ENCODE measurements at regions not wholly inside any gene's neighbourhood (a gene's known extent, or its start where the extent isn't known, plus 50 kb on each side); places are given as distances from the start of the nearest gene placed in this dataset.

GRCh38 chr18:76589866-76590265 is 94.8 kb upstream of the ZNF516 start:
- Mint-ChIP-seq H3K36me3 (no peaks in the 10 kb centered on the region), H3K27me3 (ENCODE audit: low read depth in 3 of 3) (peaks cover 6 to 21% (median 9%) of the 10 kb centered on the region in 3 donors), H3K9me3 (peaks cover 0 to 2% (median 0%) of the 10 kb centered on the region in 6 donors), H3K4me3 (no peak overlapping the region), H3K27ac (no peak overlapping the region), H3K4me1 (peaks cover 10 to 11% of the 10 kb centered on the region in 2 donors)
- DNase-seq = no peak

DNA sequence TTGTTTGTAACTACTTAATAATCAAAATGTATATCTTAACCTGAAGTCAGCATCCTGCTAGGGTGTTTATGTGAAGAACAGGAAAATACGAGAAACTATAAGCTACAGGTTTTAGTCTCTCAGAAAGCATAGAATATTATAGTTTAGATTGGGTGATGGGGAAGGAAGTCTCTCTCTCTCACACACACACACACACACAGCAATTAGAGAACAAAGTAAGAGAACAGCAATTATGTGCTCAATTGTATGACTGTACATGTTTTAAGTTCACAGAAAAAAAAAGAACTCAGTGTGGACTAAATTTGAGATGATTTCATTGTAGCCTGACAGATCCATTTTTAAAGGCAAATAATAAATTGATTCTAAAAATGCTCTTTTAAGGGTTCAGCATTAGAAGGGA is 94.3 kb upstream of the ZNF516 start:
- H3K27me3 Mint-ChIP-seq (ENCODE audit: low read depth in 3 of 3) = peaks cover 6 to 19% (median 6%) of the 10 kb centered on the region in 3 donors
- peaks cover 0 to 2% (median 0%) of the 10 kb centered on the region in 6 donors for H3K9me3 Mint-ChIP-seq
- H3K27ac Mint-ChIP-seq = peak overlapping the region in 1 of 6 donors; percentile 12
- peak overlapping the region; percentile 55 to 81 (median 73) for H3K4me3 Mint-ChIP-seq
- peaks cover 10 to 11% of the 10 kb centered on the region in 2 donors for H3K4me1 Mint-ChIP-seq
- no peaks in the 10 kb centered on the region for H3K36me3 Mint-ChIP-seq
- no peak for DNase-seq

DNA sequence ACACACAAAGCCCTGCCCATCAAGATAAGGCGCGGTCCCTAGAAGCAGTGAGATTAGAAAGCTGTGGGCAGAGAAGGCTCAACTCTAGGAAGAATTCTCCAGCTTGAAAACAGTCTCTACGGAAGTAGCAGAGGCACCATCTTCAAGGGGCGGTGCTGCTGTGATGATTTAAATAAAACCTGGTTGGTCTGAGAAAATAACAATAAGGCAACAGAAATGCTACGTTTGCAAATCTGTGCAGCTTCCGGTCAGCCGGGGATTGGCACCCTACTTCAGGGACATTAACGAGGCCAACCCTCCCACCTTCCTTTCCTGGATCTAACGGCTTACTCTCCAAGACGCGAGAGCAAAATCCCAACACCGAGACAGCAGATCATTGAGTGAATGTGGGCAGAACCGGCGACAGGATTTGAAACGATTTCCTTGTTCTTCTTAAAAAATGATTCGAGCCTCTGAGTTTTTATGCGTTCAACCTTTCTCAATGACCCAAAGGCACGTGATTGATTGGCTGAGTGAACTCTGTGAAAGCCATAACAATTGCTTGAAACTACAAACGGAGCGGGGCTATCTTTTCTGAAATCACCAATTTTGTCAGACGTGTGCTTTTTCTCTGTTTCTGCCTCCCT is 93.7 kb upstream of the ZNF516 start:
- Mint-ChIP-seq H3K4me3 (peak overlapping the region; percentile 55 to 81 (median 73)), H3K27ac (peak overlapping the region in 1 of 6 donors; percentile 12), H3K9me3 (peaks cover 0 to 2% (median 0%) of the 10 kb centered on the region in 6 donors), H3K4me1 (peaks cover 10 to 11% of the 10 kb centered on the region in 2 donors), H3K36me3 (no peaks in the 10 kb centered on the region), H3K27me3 (ENCODE audit: low read depth in 3 of 3) (peaks cover 6 to 14% (median 6%) of the 10 kb centered on the region in 3 donors)
- DNase-seq = no peak

- no peaks in the 10 kb centered on the region for H3K36me3 Mint-ChIP-seq
- no peak for DNase-seq
- H3K9me3 Mint-ChIP-seq = peaks cover 0 to 2% (median 0%) of the 10 kb centered on the region in 6 donors
- peaks cover 3 to 14% (median 8%) of the 10 kb centered on the region in 3 donors for H3K27me3 Mint-ChIP-seq (ENCODE audit: low read depth in 3 of 3)
- H3K27ac Mint-ChIP-seq = no peak overlapping the region
- H3K4me3 Mint-ChIP-seq = no peak overlapping the region
- H3K4me1 Mint-ChIP-seq = peaks cover 10 to 11% of the 10 kb centered on the region in 2 donors
These were observed 92.8 kb upstream of the ZNF516 start for GRCh38 chr18:76587879-76588271.

GRCh38 chr18:76587147-76587878 is 92.3 kb upstream of the ZNF516 start:
- H3K4me1 Mint-ChIP-seq = peaks cover 10 to 11% of the 10 kb centered on the region in 2 donors
- H3K9me3 Mint-ChIP-seq = peaks cover 0 to 2% (median 0%) of the 10 kb centered on the region in 6 donors
- no peak overlapping the region for H3K27ac Mint-ChIP-seq
- H3K27me3 Mint-ChIP-seq (ENCODE audit: low read depth in 3 of 3) = peaks cover 3 to 14% (median 8%) of the 10 kb centered on the region in 3 donors
- H3K36me3 Mint-ChIP-seq = no peaks in the 10 kb centered on the region
- no peak for DNase-seq
- H3K4me3 Mint-ChIP-seq = no peak overlapping the region

DNA sequence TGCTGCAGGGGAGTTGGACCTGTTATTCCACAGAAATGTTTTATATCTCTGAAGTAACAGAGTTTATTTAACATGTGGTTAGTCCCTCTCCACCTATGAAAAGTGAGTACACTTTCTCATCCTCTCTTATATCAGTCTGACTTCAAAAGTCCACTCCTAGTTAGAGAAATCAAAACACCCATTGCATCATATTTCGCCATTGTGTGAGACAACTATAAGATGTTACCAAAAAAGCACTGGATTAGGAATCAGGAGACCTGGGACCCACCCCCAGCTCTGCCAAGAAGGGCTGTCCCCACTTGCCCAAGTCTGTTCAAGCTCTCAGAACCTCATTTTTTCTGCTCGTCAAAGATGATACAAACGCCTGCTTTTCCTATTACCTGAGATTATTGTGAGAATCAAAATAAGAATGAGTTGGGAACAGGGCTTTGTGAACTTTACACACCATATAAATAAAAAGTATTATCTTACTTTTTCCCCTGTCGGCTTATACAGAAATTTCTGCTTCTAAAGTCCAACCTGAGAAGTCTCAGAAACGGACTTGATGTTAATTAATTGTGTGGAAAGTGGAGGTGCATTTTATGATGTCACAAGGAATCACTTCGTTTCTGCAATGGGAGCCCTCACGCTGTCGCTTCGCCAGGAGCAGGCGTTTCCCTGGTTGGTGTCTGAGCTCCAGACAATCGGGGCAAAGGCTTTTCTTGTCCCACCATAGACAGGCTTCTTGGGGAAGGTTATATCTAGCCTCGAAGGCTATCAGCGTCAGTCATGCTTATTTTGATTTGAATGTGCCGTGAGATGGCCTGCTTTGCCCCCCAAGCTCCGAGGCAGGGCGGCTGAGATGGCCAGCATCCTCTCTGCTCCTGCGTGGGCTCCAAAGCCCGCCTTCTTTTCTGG is 89.6 kb upstream of the ZNF516 start:
- H3K27me3 Mint-ChIP-seq (ENCODE audit: low read depth in 3 of 3) = peaks cover 0 to 15% (median 9%) of the 10 kb centered on the region in 3 donors
- no peaks in the 10 kb centered on the region for H3K36me3 Mint-ChIP-seq
- H3K9me3 Mint-ChIP-seq = no peaks in the 10 kb centered on the region
- H3K4me3 Mint-ChIP-seq = no peak overlapping the region
- H3K4me1 Mint-ChIP-seq = peaks cover 10 to 11% of the 10 kb centered on the region in 2 donors
- no peak for DNase-seq
- H3K27ac Mint-ChIP-seq = no peak overlapping the region

DNA sequence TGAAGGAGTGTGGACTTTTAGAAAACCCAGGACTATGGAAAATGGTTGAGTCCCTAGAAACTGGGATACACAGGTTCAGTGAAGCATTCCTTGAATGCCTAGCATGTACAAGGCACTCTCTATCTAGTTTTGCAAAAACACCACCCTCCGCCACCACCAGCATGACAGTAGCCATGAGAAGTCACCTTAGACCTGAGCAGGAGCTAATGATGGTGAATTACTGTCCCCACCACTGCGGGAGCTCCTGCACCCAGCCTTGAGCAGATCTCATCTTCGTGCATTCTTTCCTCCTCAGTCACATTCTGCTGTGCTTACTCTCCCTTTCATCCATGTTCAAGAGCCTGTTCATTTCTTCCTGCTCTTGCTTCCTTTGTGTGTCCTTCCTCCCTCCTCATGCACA is 86.2 kb upstream of the ZNF516 start:
- DNase-seq = no peak
- Mint-ChIP-seq H3K36me3 (no peaks in the 10 kb centered on the region), H3K9me3 (no peaks in the 10 kb centered on the region), H3K4me1 (no peaks in the 10 kb centered on the region), H3K4me3 (no peak overlapping the region), H3K27me3 (ENCODE audit: low read depth in 3 of 3) (peaks cover 0 to 8% (median 7%) of the 10 kb centered on the region in 3 donors), H3K27ac (no peak overlapping the region)

DNA sequence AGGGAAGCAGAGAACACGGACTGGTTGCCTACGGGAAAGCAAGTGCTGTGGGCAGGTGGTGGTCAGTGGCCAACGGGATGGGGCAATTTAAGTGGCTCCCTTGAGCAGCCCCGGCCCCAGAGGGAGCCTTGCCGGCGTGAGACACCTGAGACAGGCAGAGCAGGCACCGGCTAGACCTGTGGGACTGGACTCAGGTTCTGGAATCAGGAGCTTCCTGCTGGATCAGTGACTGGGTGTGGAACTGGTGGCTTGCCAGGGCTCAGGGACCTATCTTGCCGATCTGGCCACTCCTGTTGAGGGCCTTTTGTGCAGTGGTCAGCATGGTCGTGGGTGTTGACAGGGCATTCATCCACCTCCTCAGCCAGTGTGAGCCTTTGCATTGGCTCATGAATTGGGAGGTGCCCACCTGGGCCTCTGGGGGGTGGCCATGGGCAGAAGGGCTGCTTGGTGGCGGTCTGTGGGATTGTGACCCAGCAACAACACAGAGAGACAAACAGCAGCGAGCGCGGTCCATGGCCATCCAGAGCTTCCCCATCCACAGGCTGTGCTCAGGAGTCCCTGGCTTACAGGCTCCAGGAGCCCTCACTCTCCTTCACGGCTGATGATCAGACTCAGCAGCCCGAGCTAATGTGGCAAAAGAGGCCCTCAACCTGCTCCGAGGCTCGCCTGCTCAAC is 85.4 kb upstream of the ZNF516 start:
- Mint-ChIP-seq H3K27me3 (ENCODE audit: low read depth in 3 of 3) (peaks cover 0 to 11% (median 7%) of the 10 kb centered on the region in 3 donors), H3K4me1 (no peaks in the 10 kb centered on the region), H3K9me3 (no peaks in the 10 kb centered on the region), H3K36me3 (no peaks in the 10 kb centered on the region), H3K27ac (no peak overlapping the region), H3K4me3 (no peak overlapping the region)
- DNase-seq = no peak

GRCh38 chr18:76579301-76579695 is 84.3 kb upstream of the ZNF516 start:
- DNase-seq = no peak
- H3K27ac Mint-ChIP-seq = no peak overlapping the region

DNA sequence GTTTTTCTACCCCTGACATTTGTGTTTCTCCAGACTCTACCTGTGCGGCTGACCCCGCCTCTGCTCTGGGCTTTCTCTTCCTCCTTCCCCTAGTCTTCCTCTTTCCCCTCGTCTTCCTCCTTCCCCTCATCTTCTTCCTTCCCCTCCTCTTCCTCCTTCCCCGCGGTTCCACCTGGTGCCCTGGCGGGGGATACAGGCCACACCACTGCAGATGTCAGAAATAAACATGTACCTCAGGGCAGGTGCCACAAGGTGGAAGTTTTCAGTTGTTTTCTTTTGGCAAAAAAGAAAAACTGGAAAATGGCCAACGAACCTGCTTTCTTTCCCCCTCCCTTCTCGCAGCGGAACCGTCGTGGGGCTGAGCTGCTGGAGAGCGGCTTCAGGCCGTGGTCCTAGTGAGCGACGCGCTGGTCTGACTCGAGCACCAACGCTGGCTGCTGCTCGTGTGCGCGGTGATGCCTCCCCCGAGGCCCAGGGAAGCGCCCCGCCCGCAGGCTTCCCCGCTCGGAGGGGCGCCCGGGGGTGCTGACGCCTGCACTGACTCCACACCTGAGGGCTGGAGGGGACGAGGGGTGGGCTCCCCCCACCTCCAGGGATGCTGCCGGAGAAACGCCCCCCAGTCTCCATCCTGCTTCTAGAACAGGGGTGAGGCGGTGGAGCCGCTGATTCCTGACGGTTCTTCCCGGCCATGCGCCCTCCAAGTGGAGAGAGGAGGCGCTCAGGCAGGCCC is 83.7 kb upstream of the ZNF516 start:
- Mint-ChIP-seq H3K4me1 (no peaks in the 10 kb centered on the region), H3K27ac (no peak overlapping the region), H3K36me3 (no peaks in the 10 kb centered on the region), H3K27me3 (ENCODE audit: low read depth in 3 of 3) (peaks cover 0 to 11% (median 7%) of the 10 kb centered on the region in 3 donors), H3K4me3 (no peak overlapping the region), H3K9me3 (no peaks in the 10 kb centered on the region)
- no peak for DNase-seq

More at GRCh38 chr18:76579301-76579695, 84.3 kb upstream of the ZNF516 start:
- H3K4me3 Mint-ChIP-seq = no peak overlapping the region
- H3K27me3 Mint-ChIP-seq (ENCODE audit: low read depth in 3 of 3) = peaks cover 0 to 11% (median 7%) of the 10 kb centered on the region in 3 donors
- H3K9me3 Mint-ChIP-seq = no peaks in the 10 kb centered on the region
- H3K4me1 Mint-ChIP-seq = no peaks in the 10 kb centered on the region
- H3K36me3 Mint-ChIP-seq = no peaks in the 10 kb centered on the region

DNA sequence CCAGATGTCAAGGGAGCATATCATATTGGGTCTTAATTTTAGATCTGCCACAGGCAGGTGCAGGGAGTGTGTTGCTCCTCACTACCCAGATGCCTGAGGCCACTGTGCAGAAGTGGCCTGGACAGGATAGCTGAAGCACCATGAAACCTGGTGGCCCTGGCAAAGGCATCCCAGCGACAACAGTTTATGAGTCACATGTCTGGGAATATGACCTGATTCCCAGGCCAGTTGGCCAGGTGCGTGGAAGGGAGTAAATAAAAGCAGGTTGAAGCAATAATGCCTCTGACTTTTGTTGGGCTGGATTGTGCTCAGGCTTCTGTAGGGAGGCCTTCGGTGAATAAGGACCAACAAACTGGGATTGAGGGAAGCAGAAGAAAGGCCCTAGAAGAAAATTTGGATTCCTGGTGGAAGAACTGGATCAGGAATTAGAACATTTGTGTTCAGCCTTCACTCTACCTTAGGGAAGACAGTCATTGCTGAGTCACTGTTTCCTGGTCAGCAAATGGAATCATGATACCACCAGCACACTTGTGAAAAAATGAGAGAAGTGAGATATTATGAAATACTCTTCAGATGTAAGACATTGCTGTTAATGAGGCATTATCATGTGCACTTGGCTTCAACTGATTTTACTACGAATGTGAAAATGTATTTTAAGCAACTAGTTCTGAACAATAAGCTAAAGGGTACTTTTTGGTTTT is 78.4 kb upstream of the ZNF516 start:
- no peaks in the 10 kb centered on the region for H3K9me3 Mint-ChIP-seq
- no peaks in the 10 kb centered on the region for H3K36me3 Mint-ChIP-seq

DNA sequence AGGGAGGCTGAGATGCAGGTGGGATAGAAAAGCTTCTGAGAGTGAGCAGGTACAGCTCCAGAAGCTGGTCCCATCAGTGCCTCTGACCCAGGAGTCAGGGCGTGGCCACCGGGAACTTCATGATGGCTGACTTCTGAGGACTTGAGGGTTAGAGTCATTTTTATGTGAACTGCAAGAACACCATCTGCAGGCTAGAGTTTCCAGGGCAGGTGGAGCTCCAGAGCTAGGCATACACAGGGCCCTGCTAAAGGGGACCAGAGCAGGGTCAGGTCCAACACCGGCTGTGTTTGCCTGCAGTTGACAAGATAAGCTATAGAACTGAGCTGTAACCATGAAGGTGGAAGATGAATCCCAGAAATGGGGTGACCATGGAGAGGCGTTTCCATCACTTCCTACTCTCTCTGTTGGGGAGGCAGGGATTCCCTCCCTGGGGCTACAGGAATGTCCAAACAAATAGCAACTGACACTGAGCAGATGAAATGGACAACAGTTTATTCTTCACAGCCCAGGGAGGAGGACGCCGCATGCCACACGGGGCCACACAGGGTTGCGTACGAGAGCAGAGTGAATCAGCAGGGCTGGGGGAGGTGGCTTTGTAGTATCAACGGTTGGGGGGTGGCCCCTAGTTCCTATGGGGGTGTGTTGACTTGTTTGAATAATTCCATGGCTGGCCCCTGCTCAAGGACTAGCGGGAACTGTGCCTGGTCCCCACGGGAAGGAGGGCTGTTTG is 77.6 kb upstream of the ZNF516 start:
- H3K4me3 Mint-ChIP-seq = no peak overlapping the region
- no peaks in the 10 kb centered on the region for H3K4me1 Mint-ChIP-seq
- H3K27ac Mint-ChIP-seq = no peak overlapping the region
- peaks cover 0 to 12% (median 0%) of the 10 kb centered on the region in 3 donors for H3K27me3 Mint-ChIP-seq (ENCODE audit: low read depth in 3 of 3)
- no peaks in the 10 kb centered on the region for H3K36me3 Mint-ChIP-seq
- DNase-seq = no peak
- H3K9me3 Mint-ChIP-seq = no peaks in the 10 kb centered on the region

More for the DNA sequence above, 78.4 kb upstream of the ZNF516 start:
- H3K4me1 Mint-ChIP-seq = no peaks in the 10 kb centered on the region
- H3K4me3 Mint-ChIP-seq = no peak overlapping the region
- peaks cover 0 to 12% (median 0%) of the 10 kb centered on the region in 3 donors for H3K27me3 Mint-ChIP-seq (ENCODE audit: low read depth in 3 of 3)
- no peak overlapping the region for H3K27ac Mint-ChIP-seq
- DNase-seq = no peak
